ENCODE measurements at regions not wholly inside any gene's neighbourhood (a gene's known extent, or its start where the extent isn't known, plus 50 kb on each side); places are given as distances from the start of the nearest gene placed in this dataset.
"Not testable (repeated sequence)": the region's sequence is repeated elsewhere in the genome, so short reads cannot be mapped to it uniquely, and the experiment has no call there.

GRCh38 chr4:117175369-117175768 is 90.0 kb upstream of the TRAM1L1 start:
- H2BK15ac ChIP-seq (ENCODE audit: low read length); H2AFZ ChIP-seq (ENCODE audit: low read length); H3K18ac ChIP-seq (ENCODE audit: low read length); H3K4me2 ChIP-seq (ENCODE audit: insufficient read depth, low read length, poor library complexity, severe bottlenecking); H3K27me3 ChIP-seq (ENCODE audit: control insufficient read depth in 3 of 3, insufficient read depth in 3 of 3, low read depth in 1 of 3, low read length in 3 of 3); H3K4ac ChIP-seq (ENCODE audit: low read length); H3K4me1 ChIP-seq (ENCODE audit: control insufficient read depth in 2 of 2, insufficient read depth in 1 of 2, low read depth in 1 of 2, low read length in 2 of 2); H3K9me3 ChIP-seq (replicated peaks in 1 of 2; ENCODE audit: control insufficient read depth in 2 of 2, insufficient read depth in 1 of 2, low read depth in 1 of 2, low read length in 2 of 2); H3K36me3 ChIP-seq (replicated peaks in 1 of 2; ENCODE audit: control insufficient read depth in 2 of 2, insufficient read depth in 2 of 2, low read length in 2 of 2); H2BK5ac ChIP-seq (ENCODE audit: low read length); H3K14ac ChIP-seq (ENCODE audit: low read length); H3K4me3 ChIP-seq (ENCODE audit: low read length in 2 of 2); H4K91ac ChIP-seq (ENCODE audit: low read depth, low read length, poor library complexity); H3K27ac ChIP-seq (replicated peaks; ENCODE audit: low read length); H3K9ac ChIP-seq (ENCODE audit: low read depth, low read length, poor library complexity); DNase-seq (ENCODE audit: low spot score); H3K23ac ChIP-seq (ENCODE audit: low read depth, low read length, poor library complexity); H4K8ac ChIP-seq (ENCODE audit: low read depth, low read length); H3K79me1 ChIP-seq (ENCODE audit: low read depth, low read length); H2BK120ac ChIP-seq (ENCODE audit: low read depth, low read length); H2AK5ac ChIP-seq (ENCODE audit: low read depth, low read length); H2BK12ac ChIP-seq (ENCODE audit: low read length): not testable (repeated sequence)
- no CpG with 5 or more reads among the region's 2 CpGs for WGBS, 2 donors (ENCODE audit: extremely low coverage in 2 of 2, insufficient read length in 2 of 2, insufficient replicate concordance in 1 of 2)

GRCh38 chr4:117203231-117203630 is 117.9 kb upstream of the TRAM1L1 start:
- H4K91ac ChIP-seq (ENCODE audit: low read depth, low read length, poor library complexity), result no peak overlapping the region
- H3K9me3 ChIP-seq (replicated peaks in 1 of 2; ENCODE audit: control insufficient read depth in 2 of 2, insufficient read depth in 1 of 2, low read depth in 1 of 2, low read length in 2 of 2), result no peaks in the 10 kb centered on the region
- H3K27ac ChIP-seq (replicated peaks; ENCODE audit: low read length), result no peak overlapping the region
- H2BK15ac ChIP-seq (ENCODE audit: low read length), result no peak overlapping the region
- no peak overlapping the region for H2BK12ac ChIP-seq (ENCODE audit: low read length)
- H3K4ac ChIP-seq (ENCODE audit: low read length), result no peak overlapping the region
- no peak overlapping the region for H3K14ac ChIP-seq (ENCODE audit: low read length)
- no peak overlapping the region for H3K4me3 ChIP-seq (ENCODE audit: low read length in 2 of 2)
- no peak overlapping the region for H3K23ac ChIP-seq (ENCODE audit: low read depth, low read length, poor library complexity)
- no peak for DNase-seq (ENCODE audit: low spot score)
- H3K27me3 ChIP-seq (ENCODE audit: control insufficient read depth in 3 of 3, insufficient read depth in 3 of 3, low read depth in 1 of 3, low read length in 3 of 3), result no peaks in the 10 kb centered on the region
- H3K79me1 ChIP-seq (ENCODE audit: low read depth, low read length), result no peaks in the 10 kb centered on the region
- H2AFZ ChIP-seq (ENCODE audit: low read length), result no peak overlapping the region
- no peak overlapping the region for H2AK5ac ChIP-seq (ENCODE audit: low read depth, low read length)
- no peaks in the 10 kb centered on the region for H3K36me3 ChIP-seq (replicated peaks in 1 of 2; ENCODE audit: control insufficient read depth in 2 of 2, insufficient read depth in 2 of 2, low read length in 2 of 2)
- no peaks in the 10 kb centered on the region for H3K4me1 ChIP-seq (ENCODE audit: control insufficient read depth in 2 of 2, insufficient read depth in 1 of 2, low read depth in 1 of 2, low read length in 2 of 2)
- H2BK120ac ChIP-seq (ENCODE audit: low read depth, low read length), result no peak overlapping the region
- H3K18ac ChIP-seq (ENCODE audit: low read length), result no peak overlapping the region
- H4K8ac ChIP-seq (ENCODE audit: low read depth, low read length), result no peak overlapping the region
- H2BK5ac ChIP-seq (ENCODE audit: low read length), result no peak overlapping the region
- H3K4me2 ChIP-seq (ENCODE audit: insufficient read depth, low read length, poor library complexity, severe bottlenecking), result no peak overlapping the region
- WGBS, 2 donors (ENCODE audit: extremely low coverage in 2 of 2, insufficient read length in 2 of 2, insufficient replicate concordance in 1 of 2), result no CpG with 5 or more reads among the region's 1 CpG
- H3K9ac ChIP-seq (ENCODE audit: low read depth, low read length, poor library complexity), result no peak overlapping the region

- Histone ChIP-seq H4K8ac (ENCODE audit: low read depth, low read length) (no peak overlapping the region), H3K79me1 (ENCODE audit: low read depth, low read length) (no peaks in the 10 kb centered on the region), H3K4me2 (ENCODE audit: insufficient read depth, low read length, poor library complexity, severe bottlenecking) (no peak overlapping the region)
Measured at GRCh38 chr4:117210551-117210950, 125.2 kb upstream of the TRAM1L1 start.

GRCh38 chr4:117224256-117224655 is 138.9 kb upstream of the TRAM1L1 start:
- no CpG with 5 or more reads among the region's 5 CpGs for WGBS, 2 donors (ENCODE audit: extremely low coverage in 2 of 2, insufficient read length in 2 of 2, insufficient replicate concordance in 1 of 2)
- DNase-seq (ENCODE audit: low spot score), result no peak
- no peaks in the 10 kb centered on the region for H3K36me3 ChIP-seq (replicated peaks in 1 of 2; ENCODE audit: control insufficient read depth in 2 of 2, insufficient read depth in 2 of 2, low read length in 2 of 2)
- H2AFZ ChIP-seq (ENCODE audit: low read length), result no peak overlapping the region
- no peak overlapping the region for H2BK5ac ChIP-seq (ENCODE audit: low read length)
- no peak overlapping the region for H3K23ac ChIP-seq (ENCODE audit: low read depth, low read length, poor library complexity)
- H4K8ac ChIP-seq (ENCODE audit: low read depth, low read length), result no peak overlapping the region
- no peak overlapping the region for H2AK5ac ChIP-seq (ENCODE audit: low read depth, low read length)
- no peaks in the 10 kb centered on the region for H3K4me1 ChIP-seq (ENCODE audit: control insufficient read depth in 2 of 2, insufficient read depth in 1 of 2, low read depth in 1 of 2, low read length in 2 of 2)
- no peak overlapping the region for H2BK120ac ChIP-seq (ENCODE audit: low read depth, low read length)
- H3K4ac ChIP-seq (ENCODE audit: low read length), result no peak overlapping the region
- no peak overlapping the region for H4K91ac ChIP-seq (ENCODE audit: low read depth, low read length, poor library complexity)
- H2BK12ac ChIP-seq (ENCODE audit: low read length), result no peak overlapping the region
- no peaks in the 10 kb centered on the region for H3K9me3 ChIP-seq (replicated peaks in 1 of 2; ENCODE audit: control insufficient read depth in 2 of 2, insufficient read depth in 1 of 2, low read depth in 1 of 2, low read length in 2 of 2)
- no peak overlapping the region for H3K4me2 ChIP-seq (ENCODE audit: insufficient read depth, low read length, poor library complexity, severe bottlenecking)
- H3K27ac ChIP-seq (replicated peaks; ENCODE audit: low read length), result no peak overlapping the region
- H3K14ac ChIP-seq (ENCODE audit: low read length), result no peak overlapping the region
- H3K18ac ChIP-seq (ENCODE audit: low read length), result no peak overlapping the region
- H3K27me3 ChIP-seq (ENCODE audit: control insufficient read depth in 3 of 3, insufficient read depth in 3 of 3, low read depth in 1 of 3, low read length in 3 of 3), result no peaks in the 10 kb centered on the region
- no peak overlapping the region for H2BK15ac ChIP-seq (ENCODE audit: low read length)
- no peak overlapping the region for H3K9ac ChIP-seq (ENCODE audit: low read depth, low read length, poor library complexity)
- H3K4me3 ChIP-seq (ENCODE audit: low read length in 2 of 2), result no peak overlapping the region
- H3K79me1 ChIP-seq (ENCODE audit: low read depth, low read length), result no peaks in the 10 kb centered on the region

More at GRCh38 chr4:117210551-117210950, 125.2 kb upstream of the TRAM1L1 start:
- Histone ChIP-seq H2AFZ (ENCODE audit: low read length) (no peak overlapping the region), H2BK15ac (ENCODE audit: low read length) (no peak overlapping the region), H3K27ac (replicated peaks; ENCODE audit: low read length) (no peak overlapping the region), H3K9me3 (replicated peaks in 1 of 2; ENCODE audit: control insufficient read depth in 2 of 2, insufficient read depth in 1 of 2, low read depth in 1 of 2, low read length in 2 of 2) (no peaks in the 10 kb centered on the region), H3K9ac (ENCODE audit: low read depth, low read length, poor library complexity) (no peak overlapping the region), H2BK120ac (ENCODE audit: low read depth, low read length) (no peak overlapping the region), H3K4me3 (ENCODE audit: low read length in 2 of 2) (no peak overlapping the region), H3K23ac (ENCODE audit: low read depth, low read length, poor library complexity) (no peak overlapping the region), H3K27me3 (ENCODE audit: control insufficient read depth in 3 of 3, insufficient read depth in 3 of 3, low read depth in 1 of 3, low read length in 3 of 3) (no peaks in the 10 kb centered on the region), H3K36me3 (replicated peaks in 1 of 2; ENCODE audit: control insufficient read depth in 2 of 2, insufficient read depth in 2 of 2, low read length in 2 of 2) (no peaks in the 10 kb centered on the region), H4K91ac (ENCODE audit: low read depth, low read length, poor library complexity) (no peak overlapping the region), H3K4me1 (ENCODE audit: control insufficient read depth in 2 of 2, insufficient read depth in 1 of 2, low read depth in 1 of 2, low read length in 2 of 2) (no peaks in the 10 kb centered on the region), H2BK12ac (ENCODE audit: low read length) (no peak overlapping the region), H2BK5ac (ENCODE audit: low read length) (no peak overlapping the region), H3K14ac (ENCODE audit: low read length) (no peak overlapping the region), H3K4ac (ENCODE audit: low read length) (no peak overlapping the region), H3K18ac (ENCODE audit: low read length) (no peak overlapping the region), H2AK5ac (ENCODE audit: low read depth, low read length) (no peak overlapping the region)
- no peak for DNase-seq (ENCODE audit: low spot score)
- no CpG with 5 or more reads among the region's 1 CpG for WGBS, 2 donors (ENCODE audit: extremely low coverage in 2 of 2, insufficient read length in 2 of 2, insufficient replicate concordance in 1 of 2)

All from neuronal stem cell (in vitro differentiated cells).